ENCODE measurements at regions not wholly inside any gene's neighbourhood (a gene's known extent, or its start where the extent isn't known, plus 50 kb on each side); places are given as distances from the start of the nearest gene placed in this dataset.

GRCh38 chr10:36781570-36781969 is 343.8 kb upstream of the ANKRD30A start:
- no peak for TF ChIP-seq CTCF (IDR thresholded peaks at IDR 0.05; ENCODE audit: low read depth, low read length)
- TF ChIP-seq EZH2phosphoT487 (IDR thresholded peaks at IDR 0.05; ENCODE audit: low read depth): no peak

Data from OCI-LY3 (cell line).